ENCODE measurements at regions not wholly inside any gene's neighbourhood (a gene's known extent, or its start where the extent isn't known, plus 50 kb on each side); places are given as distances from the start of the nearest gene placed in this dataset.

- TF ChIP-seq CTCF (conservative IDR thresholded peaks at IDR 0.05; ENCODE audit: low read length) (no peak), EZH2phosphoT487 (IDR thresholded peaks at IDR 0.05; ENCODE audit: borderline replicate concordance) (no peak)
Measured at GRCh38 chr13:52903320-52903719, 54.9 kb upstream of the PCDH8 start.

Measured in Loucy (cell line).